GM23248 (cell line): ENCODE measurements at regions not wholly inside any gene's neighbourhood (a gene's known extent, or its start where the extent isn't known, plus 50 kb on each side); places are given as distances from the start of the nearest gene placed in this dataset.
"Not testable (repeated sequence)": the region's sequence is repeated elsewhere in the genome, so short reads cannot be mapped to it uniquely, and the experiment has no call there.

Source experiments
- DNase-seq: peaks from one replicate; pipeline ENCODE4 v3.0.0-alpha.2; 2015
- H2AFZ ChIP-seq: fragments of 200-600 bp; sonication (generic); 2 replicates; pipeline ENCODE4 v1.6.1; 2016; ENCODE audit warnings: antibody characterized with exemption
- H3F3A ChIP-seq: fragments of 200-600 bp; sonication (generic); 2 replicates; pipeline ENCODE4 v1.6.1; 2016; ENCODE audit warnings: mild to moderate bottlenecking, antibody characterized with exemption, mixed run types; ENCODE audit not compliant: insufficient read depth
- H3K27ac ChIP-seq: fragments of 200-600 bp; sonication (generic); 2 replicates; pipeline ENCODE4 v1.5.1; 2016; ENCODE audit warnings: mild to moderate bottlenecking
- H3K27me3 ChIP-seq: fragments of 200-600 bp; sonication (generic); replicated peaks from 2 replicates; pipeline ENCODE4 v1.6.1; 2016; ENCODE audit warnings: mild to moderate bottlenecking; ENCODE audit not compliant: insufficient read depth
- H3K36me3 ChIP-seq: fragments of 200-600 bp; sonication (generic); 2 replicates; pipeline ENCODE4 v1.6.1; 2016; ENCODE audit warnings: low read depth, mild to moderate bottlenecking
- H3K4me1 ChIP-seq: fragments of 200-600 bp; sonication (generic); 2 replicates; pipeline ENCODE4 v1.6.1; 2016; ENCODE audit warnings: mild to moderate bottlenecking; ENCODE audit not compliant: insufficient read depth
- H3K4me2 ChIP-seq: fragments of 200-600 bp; sonication (generic); one replicate; pipeline ENCODE4 v1.6.1; 2016; ENCODE audit warnings: mild to moderate bottlenecking; ENCODE audit not compliant: unreplicated experiment
- H3K4me3 ChIP-seq: fragments of 200-600 bp; sonication (generic); 2 replicates; pipeline ENCODE4 v1.5.1; 2016; ENCODE audit warnings: mild to moderate bottlenecking
- H3K79me2 ChIP-seq: fragments of 200-600 bp; sonication (generic); 2 replicates; pipeline ENCODE4 v1.6.1; 2016; ENCODE audit warnings: mild to moderate bottlenecking; ENCODE audit not compliant: insufficient read depth
- H3K9ac ChIP-seq: fragments of 200-600 bp; sonication (generic); 2 replicates; pipeline ENCODE4 v1.6.1; 2016; ENCODE audit warnings: mild to moderate bottlenecking
- H3K9me2 ChIP-seq: fragments of 200-600 bp; sonication (generic); 2 replicates; pipeline ENCODE4 v1.6.1; 2016; ENCODE audit warnings: mixed run types, mild to moderate bottlenecking, moderate library complexity; ENCODE audit not compliant: insufficient read depth
- H3K9me3 ChIP-seq: fragments of 200-600 bp; sonication (generic); one replicate; pipeline ENCODE4 v1.6.1; 2017; ENCODE audit warnings: low read depth
- H4K20me1 ChIP-seq: fragments of 200-600 bp; sonication (generic); 2 replicates; pipeline ENCODE4 v1.6.0; 2016; ENCODE audit not compliant: insufficient read depth
- EZH2 ChIP-seq: fragments of 200-600 bp; sonication (generic); IDR thresholded peaks from 2 replicates; pipeline ENCODE4 v1.6.1; 2018; ENCODE audit warnings: antibody characterized with exemption, mild to moderate bottlenecking; ENCODE audit not compliant: insufficient read depth, poor library complexity, severe bottlenecking
- EZH2phosphoT487 ChIP-seq: fragments of 200-600 bp; sonication (generic); IDR thresholded peaks from 2 replicates; pipeline ENCODE4 v1.6.1; 2018; ENCODE audit warnings: antibody characterized with exemption, moderate library complexity, mild to moderate bottlenecking, low read depth; ENCODE audit not compliant: insufficient read depth
- WGBS, 2 experiments: methylation state at CpG; one replicate each; pipeline ENCODE4 v1.1.6; 2015 to 2017; ENCODE audit warnings: low lambda C conversion rate in 2 of 2, low coverage in 1 of 2; ENCODE audit errors: missing lambda C conversion rate in 2 of 2; 5-methylcytosine and 5-hydroxymethylcytosine counted together
- in situ Hi-C: fragments of 300-500 bp; cut with MboI; formaldehyde crosslinking; loops from 2 replicates; pipeline ENCODE4 v1.15.0; 2020

DNA sequence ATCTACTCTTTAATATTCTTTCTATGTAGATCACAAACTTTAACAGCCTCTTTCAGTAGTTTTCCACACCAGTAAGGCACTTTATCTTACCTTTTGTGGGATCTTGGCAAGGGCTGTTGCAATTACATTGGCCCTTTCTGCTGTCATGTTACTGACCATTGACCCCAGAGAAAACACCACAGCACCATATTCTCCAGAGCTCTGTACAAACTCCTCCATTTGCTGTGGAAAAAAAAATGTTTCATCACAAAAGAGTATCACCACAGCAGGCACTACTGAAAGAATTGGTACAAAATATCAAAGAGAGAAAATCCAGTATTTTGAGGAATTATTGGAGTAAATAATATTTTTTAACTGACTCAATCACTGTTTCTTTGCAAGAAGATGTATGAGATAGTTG is 62.3 kb upstream of the UGT2A3 start:
- H2AFZ ChIP-seq, H3K9ac ChIP-seq, H3K4me3 ChIP-seq, DNase-seq, H3K27me3 ChIP-seq, H3K79me2 ChIP-seq, H3K36me3 ChIP-seq, H3F3A ChIP-seq, H3K27ac ChIP-seq, H3K4me2 ChIP-seq, H3K4me1 ChIP-seq, H3K9me2 ChIP-seq, H3K9me3 ChIP-seq, H4K20me1 ChIP-seq, in situ Hi-C loops: not testable (repeated sequence)

DNA sequence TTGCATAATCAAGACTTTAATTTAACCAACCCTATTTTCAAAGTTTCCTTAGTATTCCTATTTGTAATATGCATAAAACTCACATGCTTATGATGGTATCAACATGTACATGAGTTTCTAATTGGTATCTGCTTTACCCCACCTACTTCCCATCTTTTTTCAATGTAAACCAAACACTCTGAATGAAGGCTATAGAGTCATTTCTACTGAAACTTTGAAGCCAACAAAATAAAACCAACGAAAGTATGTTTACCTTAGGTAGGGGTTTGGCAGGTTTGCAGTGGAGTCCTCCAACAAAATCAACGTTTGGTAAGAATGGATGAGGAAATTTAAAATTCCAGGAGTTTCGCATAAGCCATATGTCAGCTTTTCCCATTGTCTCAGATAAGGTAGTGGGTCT is 66.4 kb upstream of the UGT2A3 start:
- H3K27me3 ChIP-seq, H3K9ac ChIP-seq, H3K4me3 ChIP-seq, H3K9me3 ChIP-seq, H2AFZ ChIP-seq, DNase-seq, H3K4me2 ChIP-seq, H3K9me2 ChIP-seq, H3K79me2 ChIP-seq, H3K36me3 ChIP-seq, H3K4me1 ChIP-seq, H3K27ac ChIP-seq, in situ Hi-C loops, H4K20me1 ChIP-seq, H3F3A ChIP-seq: not testable (repeated sequence)
- 20 to 22% methylated on average over 3 of the region's 3 CpGs for WGBS, 2 experiments

DNA sequence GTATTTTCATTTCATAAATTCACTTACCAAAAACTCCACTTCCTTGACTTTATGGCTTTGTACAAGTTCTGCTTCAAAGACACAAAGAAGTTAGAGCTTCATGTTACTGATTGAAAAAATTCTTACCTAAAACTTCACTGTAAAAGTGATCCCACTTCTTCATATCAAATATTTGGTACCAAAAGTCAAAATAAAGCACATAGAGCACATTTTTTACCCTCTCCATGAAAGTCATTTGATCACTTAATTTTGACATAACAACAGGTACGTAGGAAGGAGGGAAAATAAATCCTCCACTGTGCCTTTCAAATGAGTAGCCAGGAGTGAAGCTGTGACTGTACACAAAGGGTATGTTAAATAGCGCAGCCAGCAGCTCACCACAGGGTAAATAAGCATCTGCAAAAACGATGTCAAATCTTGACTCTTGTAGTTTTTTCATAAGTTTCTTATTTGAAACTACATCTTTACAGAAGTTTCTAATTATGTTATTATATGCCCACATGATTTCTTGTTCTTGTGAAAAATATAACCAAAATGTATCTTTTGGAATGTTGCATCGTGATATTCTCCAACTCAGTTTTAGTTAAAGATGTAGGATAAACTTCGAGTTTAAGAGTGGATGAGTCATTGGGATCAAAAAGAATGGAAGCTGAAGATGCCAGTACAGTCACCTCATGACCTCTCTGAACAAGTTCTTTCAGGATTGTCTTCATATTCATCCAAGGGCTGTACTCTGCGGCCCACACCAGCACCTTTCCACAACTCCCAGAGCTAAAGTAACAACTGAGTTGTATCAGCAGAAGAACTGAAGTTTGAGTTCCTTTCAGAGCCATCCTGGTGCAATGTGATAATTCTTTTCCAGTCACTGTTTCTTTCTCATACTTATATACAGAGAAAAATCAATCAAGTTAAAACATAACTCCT is 68.2 kb upstream of the UGT2A3 start:
- H3K79me2 ChIP-seq, H3K4me1 ChIP-seq, H2AFZ ChIP-seq, H3K9me2 ChIP-seq, H3K4me3 ChIP-seq, H3K36me3 ChIP-seq, in situ Hi-C loops, H4K20me1 ChIP-seq, H3K27ac ChIP-seq, H3K4me2 ChIP-seq, H3K27me3 ChIP-seq, H3K9me3 ChIP-seq, DNase-seq, H3F3A ChIP-seq, H3K9ac ChIP-seq: not testable (repeated sequence)
- 10 to 22% methylated on average over 6 of the region's 6 CpGs for WGBS, 2 experiments

DNA sequence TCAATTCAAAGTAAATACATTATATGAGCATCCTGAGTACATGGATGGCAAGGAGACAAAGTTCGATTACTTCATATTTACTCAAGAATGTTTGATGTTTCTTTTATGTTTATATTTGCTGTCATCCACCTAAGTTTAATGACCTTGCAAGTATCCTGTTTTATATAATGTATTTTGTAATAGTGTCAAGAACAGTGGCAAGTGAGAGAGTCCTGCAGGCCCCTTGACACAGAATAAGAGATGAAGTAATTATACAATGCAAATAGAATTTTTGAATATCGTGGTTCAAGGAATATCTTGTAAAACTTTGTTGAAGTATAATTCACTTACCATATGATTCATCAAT is 68.8 kb upstream of the UGT2A3 start:
- H3K27me3 ChIP-seq, H2AFZ ChIP-seq, H3K4me1 ChIP-seq, H4K20me1 ChIP-seq, H3K79me2 ChIP-seq, in situ Hi-C loops, H3K9ac ChIP-seq, H3K4me3 ChIP-seq, H3K4me2 ChIP-seq, H3K9me2 ChIP-seq, H3F3A ChIP-seq, H3K36me3 ChIP-seq, H3K9me3 ChIP-seq, H3K27ac ChIP-seq, DNase-seq: not testable (repeated sequence)
- 23 to 29% methylated on average over 2 of the region's 2 CpGs for WGBS, 2 experiments

DNA sequence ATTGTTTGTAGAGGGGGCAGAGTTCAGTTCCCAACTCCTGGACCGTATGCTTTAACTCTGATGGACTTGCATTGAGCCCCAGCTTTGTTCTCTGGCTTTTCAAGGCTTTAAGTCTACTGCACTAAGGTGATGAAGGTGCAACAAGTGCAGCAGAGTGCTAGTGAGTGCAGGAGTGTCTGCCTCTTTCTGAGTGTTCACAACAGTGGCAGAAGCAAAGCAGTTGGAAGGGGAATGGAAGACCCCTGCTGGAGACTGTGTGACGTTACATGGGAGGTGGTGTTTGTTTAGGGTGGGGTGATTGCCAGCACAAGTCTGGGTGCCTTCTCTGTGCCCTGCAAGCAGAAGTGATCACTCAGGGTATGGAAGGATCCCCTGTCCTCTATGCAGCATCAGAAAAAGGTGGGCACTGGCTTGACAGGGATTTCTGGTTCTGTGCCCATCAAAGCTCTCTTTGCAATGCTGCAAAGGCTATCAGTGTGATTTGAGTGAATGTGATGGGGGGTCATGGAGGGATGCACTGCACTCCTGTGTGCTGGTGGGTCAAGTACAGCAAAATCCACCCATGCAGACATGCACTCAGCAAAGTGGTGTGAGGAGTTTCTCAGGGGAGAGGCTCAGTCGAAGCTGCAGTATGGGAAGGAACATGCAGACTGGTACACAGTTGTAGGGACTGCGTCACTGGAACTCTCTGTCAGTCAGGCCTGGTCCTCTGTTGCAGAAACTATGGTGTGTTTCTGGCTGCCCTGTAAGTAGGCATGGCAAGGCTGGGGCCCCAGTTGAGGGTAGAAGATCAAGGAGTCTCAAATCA is 70.9 kb upstream of the UGT2B7 start:
- WGBS, 2 experiments: 25% methylated on average over 4 of the region's 4 CpGs
- H2AFZ ChIP-seq: no peak overlapping the region
- H3K9me3 ChIP-seq: no peaks in the 10 kb centered on the region
- H3K27ac ChIP-seq: no peak overlapping the region
- no peaks in the 10 kb centered on the region for H4K20me1 ChIP-seq
- H3K79me2 ChIP-seq: no peaks in the 10 kb centered on the region
- no peaks in the 10 kb centered on the region for H3K4me1 ChIP-seq
- H3F3A ChIP-seq: no peaks in the 10 kb centered on the region
- DNase-seq: no peak
- TF ChIP-seq EZH2phosphoT487: no peak
- TF ChIP-seq EZH2: no peak
- no peaks in the 10 kb centered on the region for H3K27me3 ChIP-seq
- in situ Hi-C loops: no loop called here
- no peaks in the 10 kb centered on the region for H3K36me3 ChIP-seq
- H3K4me2 ChIP-seq: no peak overlapping the region
- H3K9ac ChIP-seq: no peak overlapping the region
- H3K9me2 ChIP-seq: no peaks in the 10 kb centered on the region
- H3K4me3 ChIP-seq: no peak overlapping the region
